ENCODE measurements at regions not wholly inside any gene's neighbourhood (a gene's known extent, or its start where the extent isn't known, plus 50 kb on each side); places are given as distances from the start of the nearest gene placed in this dataset.

DNA sequence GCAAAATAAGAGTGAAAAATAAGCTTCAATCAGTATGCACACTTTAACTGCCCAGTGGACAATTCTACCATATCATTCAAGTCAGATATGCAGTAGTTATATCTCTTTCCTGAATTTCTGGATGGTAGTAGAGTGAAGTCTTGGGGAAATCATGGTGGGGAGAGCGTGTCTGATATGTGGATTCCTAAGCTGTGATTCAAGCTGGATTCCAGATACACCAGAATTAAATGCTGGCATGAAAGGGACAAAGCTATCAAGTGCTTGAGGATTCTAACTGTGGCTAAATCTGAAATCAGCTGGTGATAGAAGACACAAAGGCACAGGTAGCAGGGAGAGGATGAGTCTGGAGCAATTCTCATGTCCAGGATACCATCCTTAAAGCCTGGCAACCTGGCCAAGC lies 323.5 kb downstream of the DUSP10 start:
- no peak overlapping the region for H3K4me2 ChIP-seq (ENCODE audit: control insufficient read depth, extremely low read depth, insufficient read depth, low read depth, low read length)
- peak; percentile 73 for FAIRE-seq
- H3K27ac ChIP-seq (ENCODE audit: control insufficient read depth, insufficient read depth, low read length): no peak overlapping the region
- H3K27me3 ChIP-seq (ENCODE audit: control insufficient read depth, extremely low read depth, insufficient read depth, low read length): no peaks in the 10 kb centered on the region
- no peak overlapping the region for H3K9ac ChIP-seq (ENCODE audit: control insufficient read depth, extremely low read depth, insufficient read depth, low read length)
- no peaks in the 10 kb centered on the region for H3K79me2 ChIP-seq (ENCODE audit: control insufficient read depth, insufficient read depth, low read length)
- H3K4me3 ChIP-seq (ENCODE audit: control insufficient read depth in 2 of 3, extremely low read depth in 1 of 3, insufficient read depth in 2 of 3, low read depth in 1 of 3, low read length in 3 of 3): no peak overlapping the region
- peak overlapping the region; percentile 62 for H2AFZ ChIP-seq (ENCODE audit: control insufficient read depth, low read length)
- no peaks in the 10 kb centered on the region for H3K9me3 ChIP-seq (ENCODE audit: control insufficient read depth, low read depth, low read length)
- dilution Hi-C loops (cut with MboI; ENCODE audit: extremely low pct_ligation_motif_present, low sequenced_read_pairs): no loop called here
- H3K4me1 ChIP-seq (ENCODE audit: control insufficient read depth, extremely low read depth, insufficient read depth, low read length): peaks cover 20% of the 10 kb centered on the region
- TF ChIP-seq EZH2 (IDR thresholded peaks at IDR 0.05; ENCODE audit: low read length): no peak
- TF ChIP-seq, protein P1, sequence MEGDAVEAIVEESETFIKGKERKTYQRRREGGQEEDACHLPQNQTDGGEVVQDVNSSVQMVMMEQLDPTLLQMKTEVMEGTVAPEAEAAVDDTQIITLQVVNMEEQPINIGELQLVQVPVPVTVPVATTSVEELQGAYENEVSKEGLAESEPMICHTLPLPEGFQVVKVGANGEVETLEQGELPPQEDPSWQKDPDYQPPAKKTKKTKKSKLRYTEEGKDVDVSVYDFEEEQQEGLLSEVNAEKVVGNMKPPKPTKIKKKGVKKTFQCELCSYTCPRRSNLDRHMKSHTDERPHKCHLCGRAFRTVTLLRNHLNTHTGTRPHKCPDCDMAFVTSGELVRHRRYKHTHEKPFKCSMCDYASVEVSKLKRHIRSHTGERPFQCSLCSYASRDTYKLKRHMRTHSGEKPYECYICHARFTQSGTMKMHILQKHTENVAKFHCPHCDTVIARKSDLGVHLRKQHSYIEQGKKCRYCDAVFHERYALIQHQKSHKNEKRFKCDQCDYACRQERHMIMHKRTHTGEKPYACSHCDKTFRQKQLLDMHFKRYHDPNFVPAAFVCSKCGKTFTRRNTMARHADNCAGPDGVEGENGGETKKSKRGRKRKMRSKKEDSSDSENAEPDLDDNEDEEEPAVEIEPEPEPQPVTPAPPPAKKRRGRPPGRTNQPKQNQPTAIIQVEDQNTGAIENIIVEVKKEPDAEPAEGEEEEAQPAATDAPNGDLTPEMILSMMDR (optimal IDR thresholded peaks at IDR 0.05 in 1 of 3, IDR thresholded peaks at IDR 0.05 in 1 of 3, conservative IDR thresholded peaks at IDR 0.05 in 1 of 3; ENCODE audit: extremely low read depth in 1 of 3, insufficient read depth in 2 of 3, low read length in 3 of 3): no peak
- no peaks in the 10 kb centered on the region for H3K36me3 ChIP-seq (ENCODE audit: control insufficient read depth in 2 of 2, extremely low read depth in 1 of 2, insufficient read depth in 2 of 2, low read length in 2 of 2)
- no peak for DNase-seq (ENCODE audit: low read depth, low spot score)
- no peaks in the 10 kb centered on the region for H3K9me1 ChIP-seq (ENCODE audit: control insufficient read depth, extremely low read depth, insufficient read depth, low read length)
- no peaks in the 10 kb centered on the region for H4K20me1 ChIP-seq (ENCODE audit: control insufficient read depth, extremely low read depth, insufficient read depth, low read length)

DNA sequence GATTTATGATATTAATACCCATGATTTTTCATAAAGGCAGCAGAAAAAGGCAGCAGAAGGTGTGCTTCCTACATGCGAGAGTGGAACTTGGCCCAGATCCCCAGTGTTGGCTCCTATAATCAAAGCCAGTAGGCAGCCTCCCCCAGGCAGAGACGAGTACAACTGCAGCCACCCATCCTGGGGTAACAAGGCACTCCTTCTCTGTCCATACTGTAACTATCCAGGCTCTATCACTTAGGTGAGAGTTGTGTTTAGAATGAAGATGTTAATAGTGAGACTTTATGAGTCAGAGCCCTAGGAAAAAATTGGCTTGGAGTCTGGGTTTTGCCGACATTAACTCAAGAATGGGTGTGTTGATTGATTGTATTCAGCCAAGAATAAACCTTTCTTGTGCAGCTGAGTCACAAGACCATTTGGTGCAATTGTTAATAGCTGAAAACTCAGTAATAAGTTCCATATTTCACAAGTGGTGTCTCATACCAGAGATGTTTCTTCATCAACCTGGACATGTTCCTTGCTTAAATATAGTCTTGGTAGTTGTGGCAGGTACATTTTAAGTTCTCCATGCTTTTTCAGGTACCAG lies 322.3 kb downstream of the DUSP10 start:
- peak overlapping the region; percentile 17 for H2AFZ ChIP-seq (ENCODE audit: control insufficient read depth, low read length)
- no peaks in the 10 kb centered on the region for H4K20me1 ChIP-seq (ENCODE audit: control insufficient read depth, extremely low read depth, insufficient read depth, low read length)
- no peaks in the 10 kb centered on the region for H3K9me3 ChIP-seq (ENCODE audit: control insufficient read depth, low read depth, low read length)
- dilution Hi-C loops (cut with MboI; ENCODE audit: extremely low pct_ligation_motif_present, low sequenced_read_pairs): no loop called here
- H3K9ac ChIP-seq (ENCODE audit: control insufficient read depth, extremely low read depth, insufficient read depth, low read length): peak overlapping the region; percentile 4
- TF ChIP-seq, protein P1 (optimal IDR thresholded peaks at IDR 0.05 in 1 of 3, IDR thresholded peaks at IDR 0.05 in 1 of 3, conservative IDR thresholded peaks at IDR 0.05 in 1 of 3; ENCODE audit: extremely low read depth in 1 of 3, insufficient read depth in 2 of 3, low read length in 3 of 3): no peak
- no peak for TF ChIP-seq EZH2 (IDR thresholded peaks at IDR 0.05; ENCODE audit: low read length)
- H3K9me1 ChIP-seq (ENCODE audit: control insufficient read depth, extremely low read depth, insufficient read depth, low read length): no peaks in the 10 kb centered on the region
- no peaks in the 10 kb centered on the region for H3K79me2 ChIP-seq (ENCODE audit: control insufficient read depth, insufficient read depth, low read length)
- DNase-seq (ENCODE audit: low read depth, low spot score) (peak; percentile 57), FAIRE-seq (peak; percentile 95)
- H3K4me1 ChIP-seq (ENCODE audit: control insufficient read depth, extremely low read depth, insufficient read depth, low read length): peaks cover 20% of the 10 kb centered on the region
- no peak overlapping the region for H3K4me3 ChIP-seq (ENCODE audit: control insufficient read depth in 2 of 3, extremely low read depth in 1 of 3, insufficient read depth in 2 of 3, low read depth in 1 of 3, low read length in 3 of 3)
- no peaks in the 10 kb centered on the region for H3K36me3 ChIP-seq (ENCODE audit: control insufficient read depth in 2 of 2, extremely low read depth in 1 of 2, insufficient read depth in 2 of 2, low read length in 2 of 2)
- peak overlapping the region; percentile 45 for H3K27ac ChIP-seq (ENCODE audit: control insufficient read depth, insufficient read depth, low read length)
- H3K27me3 ChIP-seq (ENCODE audit: control insufficient read depth, extremely low read depth, insufficient read depth, low read length): no peaks in the 10 kb centered on the region
- H3K4me2 ChIP-seq (ENCODE audit: control insufficient read depth, extremely low read depth, insufficient read depth, low read depth, low read length): peak overlapping the region; percentile 15
